ENCODE measurements at regions not wholly inside any gene's neighbourhood (a gene's known extent, or its start where the extent isn't known, plus 50 kb on each side); places are given as distances from the start of the nearest gene placed in this dataset.

- DNase-seq (ENCODE audit: low spot score): peak; percentile 36
- Mint-ChIP-seq H3K36me3 (ENCODE audit: low read depth, unreplicated experiment) (no peaks in the 10 kb centered on the region), H3K4me3 (ENCODE audit: unreplicated experiment) (no peak overlapping the region), H3K4me1 (ENCODE audit: unreplicated experiment) (no peaks in the 10 kb centered on the region), H3K27me3 (ENCODE audit: unreplicated experiment) (peaks cover 2% of the 10 kb centered on the region), H3K27ac (ENCODE audit: unreplicated experiment) (no peak overlapping the region), H3K9me3 (ENCODE audit: unreplicated experiment) (no peaks in the 10 kb centered on the region)
- TF ChIP-seq CTCF (IDR thresholded peaks at IDR 0.05; ENCODE audit: unreplicated experiment): peak; percentile 16
Measured at GRCh38 chr11:116215471-116216113, 557.2 kb downstream of the BUD13 start.

DNA sequence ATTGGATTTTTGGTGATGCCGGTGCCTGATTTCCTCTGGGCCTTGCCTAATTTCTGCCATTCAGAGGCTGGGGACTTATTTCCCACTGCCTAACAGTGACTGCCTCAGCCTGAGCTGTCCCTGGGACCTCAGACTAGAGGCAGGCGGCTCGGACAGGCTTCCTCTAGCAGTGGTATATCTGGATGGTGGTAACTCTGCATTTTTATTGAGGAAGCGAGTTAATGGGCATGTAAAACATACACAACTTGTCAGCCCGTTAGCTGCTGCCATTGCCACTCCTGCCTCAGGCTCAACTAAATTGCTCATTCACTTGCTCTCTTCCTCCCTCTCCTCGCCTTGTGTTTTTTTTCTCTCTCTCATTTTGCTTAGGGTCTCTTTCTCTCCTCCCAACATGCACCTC is 561.6 kb downstream of the BUD13 start:
- H3K27ac Mint-ChIP-seq (ENCODE audit: unreplicated experiment): no peak overlapping the region
- H3K36me3 Mint-ChIP-seq (ENCODE audit: low read depth, unreplicated experiment): no peaks in the 10 kb centered on the region
- no peaks in the 10 kb centered on the region for H3K4me1 Mint-ChIP-seq (ENCODE audit: unreplicated experiment)
- DNase-seq (ENCODE audit: low spot score): no peak
- no peaks in the 10 kb centered on the region for H3K9me3 Mint-ChIP-seq (ENCODE audit: unreplicated experiment)
- peaks cover 5% of the 10 kb centered on the region for H3K27me3 Mint-ChIP-seq (ENCODE audit: unreplicated experiment)
- TF ChIP-seq CTCF (IDR thresholded peaks at IDR 0.05; ENCODE audit: unreplicated experiment): no peak
- H3K4me3 Mint-ChIP-seq (ENCODE audit: unreplicated experiment): no peak overlapping the region

- TF ChIP-seq CTCF (IDR thresholded peaks at IDR 0.05; ENCODE audit: unreplicated experiment): no peak
- no peaks in the 10 kb centered on the region for H3K4me1 Mint-ChIP-seq (ENCODE audit: unreplicated experiment)
Measured at GRCh38 chr11:116210663-116211062, 562.1 kb downstream of the BUD13 start.

GRCh38 chr11:116209255-116209654 is 563.5 kb downstream of the BUD13 start:
- Mint-ChIP-seq H3K27ac (ENCODE audit: unreplicated experiment) (no peak overlapping the region), H3K9me3 (ENCODE audit: unreplicated experiment) (no peaks in the 10 kb centered on the region), H3K27me3 (ENCODE audit: unreplicated experiment) (peaks cover 5% of the 10 kb centered on the region), H3K36me3 (ENCODE audit: low read depth, unreplicated experiment) (no peaks in the 10 kb centered on the region), H3K4me1 (ENCODE audit: unreplicated experiment) (no peaks in the 10 kb centered on the region), H3K4me3 (ENCODE audit: unreplicated experiment) (no peak overlapping the region)
- no peak for DNase-seq (ENCODE audit: low spot score)
- TF ChIP-seq CTCF (IDR thresholded peaks at IDR 0.05; ENCODE audit: unreplicated experiment): no peak

More at GRCh38 chr11:116210663-116211062, 562.1 kb downstream of the BUD13 start:
- no peak for DNase-seq (ENCODE audit: low spot score)
- no peaks in the 10 kb centered on the region for H3K9me3 Mint-ChIP-seq (ENCODE audit: unreplicated experiment)
- peaks cover 5% of the 10 kb centered on the region for H3K27me3 Mint-ChIP-seq (ENCODE audit: unreplicated experiment)
- no peak overlapping the region for H3K4me3 Mint-ChIP-seq (ENCODE audit: unreplicated experiment)
- no peaks in the 10 kb centered on the region for H3K36me3 Mint-ChIP-seq (ENCODE audit: low read depth, unreplicated experiment)
- no peak overlapping the region for H3K27ac Mint-ChIP-seq (ENCODE audit: unreplicated experiment)

GRCh38 chr11:116207421-116208141 is 565.2 kb downstream of the BUD13 start:
- Mint-ChIP-seq H3K4me1 (ENCODE audit: unreplicated experiment) (no peaks in the 10 kb centered on the region), H3K36me3 (ENCODE audit: low read depth, unreplicated experiment) (no peaks in the 10 kb centered on the region), H3K9me3 (ENCODE audit: unreplicated experiment) (no peaks in the 10 kb centered on the region), H3K27me3 (ENCODE audit: unreplicated experiment) (peaks cover 5% of the 10 kb centered on the region), H3K27ac (ENCODE audit: unreplicated experiment) (no peak overlapping the region), H3K4me3 (ENCODE audit: unreplicated experiment) (no peak overlapping the region)
- no peak for TF ChIP-seq CTCF (IDR thresholded peaks at IDR 0.05; ENCODE audit: unreplicated experiment)
- no peak for DNase-seq (ENCODE audit: low spot score)

All from endothelial cell (in vitro differentiated cells).